Natural killer cell (primary cell): ENCODE measurements at regions not wholly inside any gene's neighbourhood (a gene's known extent, or its start where the extent isn't known, plus 50 kb on each side); places are given as distances from the start of the nearest gene placed in this dataset.

Experiments
- ATAC-seq, 3 donors: fragments of 150-1000 bp in 2 of 3; fragments of 200-7000 bp in 1 of 3; cut with Tn5 transposase; 1 replicate in 1 of 3; 2 replicates in 2 of 3; pipeline ENCODE4 v1.10.0; 2021; ENCODE audit warnings: mild to moderate bottlenecking in 2 of 3, moderate library complexity in 2 of 3
- DNase-seq, 2 donors: peaks; one replicate each; pipeline versions ENCODE4 v3.0.0 to v3.0.0-alpha.2; 2013 to 2021; ENCODE audit warnings: mixed read lengths in 1 of 2
- H3K27ac ChIP-seq: one replicate; pipeline ENCODE4 v1.5.1; 2013; ENCODE audit warnings: mild to moderate bottlenecking, low read length
- H3K27me3 ChIP-seq: one replicate; pipeline ENCODE4 v1.6.1; 2013; ENCODE audit warnings: low read length; ENCODE audit not compliant: control insufficient read depth, insufficient read depth
- H3K36me3 ChIP-seq: one replicate; pipeline ENCODE4 v1.6.1; 2013; ENCODE audit warnings: low read length; ENCODE audit not compliant: control insufficient read depth, insufficient read depth
- H3K4me1 ChIP-seq: one replicate; pipeline ENCODE4 v1.6.1; 2013; ENCODE audit warnings: low read length; ENCODE audit not compliant: control insufficient read depth, insufficient read depth
- H3K4me3 ChIP-seq: one replicate; pipeline ENCODE4 v1.5.1; 2013; ENCODE audit warnings: low read length
- H3K9me3 ChIP-seq: one replicate; pipeline ENCODE4 v1.6.1; 2013; ENCODE audit warnings: low read length; ENCODE audit not compliant: control insufficient read depth, insufficient read depth
- H3K27ac Mint-ChIP-seq, 2 donors: one replicate each; pipeline ENCODE4 v1.8.0; 2022; ENCODE audit warnings: mild to moderate bottlenecking in 2 of 2, mixed read lengths in 2 of 2, moderate library complexity in 1 of 2
- H3K27me3 Mint-ChIP-seq, 2 donors: one replicate each; pipeline ENCODE4 v1.8.0; 2022; ENCODE audit warnings: low read depth in 2 of 2, mixed read lengths in 2 of 2
- H3K36me3 Mint-ChIP-seq: one replicate; pipeline ENCODE4 v1.8.0; 2022; ENCODE audit warnings: mixed read lengths
- H3K4me1 Mint-ChIP-seq, 2 donors: one replicate each; pipeline ENCODE4 v1.8.0; 2022; ENCODE audit warnings: mixed read lengths in 2 of 2
- H3K4me3 Mint-ChIP-seq: one replicate; pipeline ENCODE4 v1.8.0; 2022; ENCODE audit warnings: mild to moderate bottlenecking, moderate library complexity, mixed read lengths
- H3K9me3 Mint-ChIP-seq, 2 donors: one replicate each; pipeline ENCODE4 v1.8.0; 2022; ENCODE audit warnings: mixed read lengths in 2 of 2
- CTCF ChIP-seq: fragments of 200-600 bp; IDR thresholded peaks from one replicate; pipeline ENCODE4 v1.8.0; 2022; ENCODE audit warnings: antibody characterized with exemption
- WGBS: methylation state at CpG from one replicate; pipeline ENCODE4 v1.1.7; 2013; ENCODE audit warnings: missing lambda C conversion rate; ENCODE audit not compliant: insufficient coverage; 5-methylcytosine and 5-hydroxymethylcytosine counted together
- intact Hi-C: fragments of 100-400 bp; cut with micrococcal nuclease; formaldehyde crosslinking; loops from one replicate; pipeline ENCODE4 v1.14.2; 2022

- intact Hi-C loops = no loop called here
- ATAC-seq = no peak
- H3K4me1 ChIP-seq = no peaks in the 10 kb centered on the region
These were observed 82.2 kb upstream of the DPT start for GRCh38 chr1:168811176-168811575.

GRCh38 chr1:168819668-168820067 lies 90.7 kb upstream of the DPT start:
- Mint-ChIP-seq H3K4me1 (peaks cover 16% of the 10 kb centered on the region in 2 donors), H3K27ac (no peak overlapping the region)

More at GRCh38 chr1:168811176-168811575, 82.2 kb upstream of the DPT start:
- Histone ChIP-seq H3K27me3 (no peaks in the 10 kb centered on the region), H3K36me3 (no peaks in the 10 kb centered on the region), H3K4me3 (no peak overlapping the region), H3K27ac (no peak overlapping the region), H3K9me3 (no peaks in the 10 kb centered on the region)
- peaks cover 0 to 4% of the 10 kb centered on the region in 2 donors for H3K9me3 Mint-ChIP-seq
- H3K4me3 Mint-ChIP-seq = no peak overlapping the region
- no peaks in the 10 kb centered on the region for H3K4me1 Mint-ChIP-seq
- H3K36me3 Mint-ChIP-seq = no peaks in the 10 kb centered on the region
- H3K27ac Mint-ChIP-seq = no peak overlapping the region
- no peak for TF ChIP-seq CTCF
- H3K27me3 Mint-ChIP-seq = peaks cover 4 to 26% of the 10 kb centered on the region in 2 donors
- WGBS = 96% methylated on average over 1 of the region's 3 CpGs
- no peak for DNase-seq

GRCh38 chr1:168821434-168821833 lies 92.4 kb upstream of the DPT start:
- intact Hi-C loops = no loop called here
- Mint-ChIP-seq H3K9me3 (no peaks in the 10 kb centered on the region), H3K36me3 (no peaks in the 10 kb centered on the region), H3K4me3 (no peak overlapping the region), H3K27ac (no peak overlapping the region), H3K4me1 (peaks cover 25% of the 10 kb centered on the region in 2 donors), H3K27me3 (peaks cover 2 to 5% of the 10 kb centered on the region in 2 donors)
- 52% methylated on average over 2 of the region's 2 CpGs for WGBS
- Histone ChIP-seq H3K36me3 (no peaks in the 10 kb centered on the region), H3K27me3 (peaks cover 2% of the 10 kb centered on the region), H3K27ac (no peak overlapping the region), H3K4me3 (no peak overlapping the region), H3K9me3 (no peaks in the 10 kb centered on the region), H3K4me1 (peaks cover 10% of the 10 kb centered on the region)
- no peak for ATAC-seq
- no peak for DNase-seq
- no peak for TF ChIP-seq CTCF

More at GRCh38 chr1:168819668-168820067, 90.7 kb upstream of the DPT start:
- DNase-seq (no peak), ATAC-seq (no peak)
- peaks cover 9% of the 10 kb centered on the region for H3K4me1 ChIP-seq
- intact Hi-C loops = no loop called here
- no peak for TF ChIP-seq CTCF
- H3K36me3 ChIP-seq = no peaks in the 10 kb centered on the region
- H3K4me3 ChIP-seq = no peak overlapping the region
- Mint-ChIP-seq H3K4me3 (no peak overlapping the region), H3K36me3 (no peaks in the 10 kb centered on the region), H3K27me3 (peaks cover 2 to 5% of the 10 kb centered on the region in 2 donors), H3K9me3 (no peaks in the 10 kb centered on the region)
- peaks cover 2% of the 10 kb centered on the region for H3K27me3 ChIP-seq
- 89% methylated on average over 2 of the region's 3 CpGs for WGBS
- H3K9me3 ChIP-seq = no peaks in the 10 kb centered on the region
- H3K27ac ChIP-seq = no peak overlapping the region

GRCh38 chr1:168822911-168823310 lies 93.9 kb upstream of the DPT start:
- DNase-seq = no peak
- H3K27ac ChIP-seq = no peak overlapping the region
- Mint-ChIP-seq H3K36me3 (no peaks in the 10 kb centered on the region), H3K9me3 (no peaks in the 10 kb centered on the region), H3K27me3 (peaks cover 2 to 5% of the 10 kb centered on the region in 2 donors), H3K4me3 (no peak overlapping the region), H3K4me1 (peaks cover 25% of the 10 kb centered on the region in 2 donors), H3K27ac (no peak overlapping the region)
- TF ChIP-seq CTCF = no peak
- H3K4me3 ChIP-seq = no peak overlapping the region
- peaks cover 2% of the 10 kb centered on the region for H3K27me3 ChIP-seq
- no peaks in the 10 kb centered on the region for H3K9me3 ChIP-seq
- H3K4me1 ChIP-seq = peaks cover 10% of the 10 kb centered on the region
- intact Hi-C loops = no loop called here
- ATAC-seq = no peak
- no peaks in the 10 kb centered on the region for H3K36me3 ChIP-seq
- 89% methylated on average over 2 of the region's 2 CpGs for WGBS
